ENCODE measurements at regions not wholly inside any gene's neighbourhood (a gene's known extent, or its start where the extent isn't known, plus 50 kb on each side); places are given as distances from the start of the nearest gene placed in this dataset.

GRCh38 chr1:14521622-14522021 is 76.9 kb upstream of the KAZN start:
- H3K4me3 Mint-ChIP-seq: no peak overlapping the region
- no peaks in the 10 kb centered on the region for H3K36me3 Mint-ChIP-seq (ENCODE audit: insufficient read depth)
- peaks cover 32% of the 10 kb centered on the region for H3K27me3 Mint-ChIP-seq
- no peaks in the 10 kb centered on the region for H3K9me3 Mint-ChIP-seq
- ATAC-seq (replicated peaks; ENCODE audit: extremely low read depth, poor library complexity, severe bottlenecking): no peak
- H3K27ac Mint-ChIP-seq (ENCODE audit: low read depth): no peak overlapping the region
- no peak for DNase-seq (ENCODE audit: low spot score in 2 of 2)
- no peaks in the 10 kb centered on the region for H3K4me1 Mint-ChIP-seq

DNA sequence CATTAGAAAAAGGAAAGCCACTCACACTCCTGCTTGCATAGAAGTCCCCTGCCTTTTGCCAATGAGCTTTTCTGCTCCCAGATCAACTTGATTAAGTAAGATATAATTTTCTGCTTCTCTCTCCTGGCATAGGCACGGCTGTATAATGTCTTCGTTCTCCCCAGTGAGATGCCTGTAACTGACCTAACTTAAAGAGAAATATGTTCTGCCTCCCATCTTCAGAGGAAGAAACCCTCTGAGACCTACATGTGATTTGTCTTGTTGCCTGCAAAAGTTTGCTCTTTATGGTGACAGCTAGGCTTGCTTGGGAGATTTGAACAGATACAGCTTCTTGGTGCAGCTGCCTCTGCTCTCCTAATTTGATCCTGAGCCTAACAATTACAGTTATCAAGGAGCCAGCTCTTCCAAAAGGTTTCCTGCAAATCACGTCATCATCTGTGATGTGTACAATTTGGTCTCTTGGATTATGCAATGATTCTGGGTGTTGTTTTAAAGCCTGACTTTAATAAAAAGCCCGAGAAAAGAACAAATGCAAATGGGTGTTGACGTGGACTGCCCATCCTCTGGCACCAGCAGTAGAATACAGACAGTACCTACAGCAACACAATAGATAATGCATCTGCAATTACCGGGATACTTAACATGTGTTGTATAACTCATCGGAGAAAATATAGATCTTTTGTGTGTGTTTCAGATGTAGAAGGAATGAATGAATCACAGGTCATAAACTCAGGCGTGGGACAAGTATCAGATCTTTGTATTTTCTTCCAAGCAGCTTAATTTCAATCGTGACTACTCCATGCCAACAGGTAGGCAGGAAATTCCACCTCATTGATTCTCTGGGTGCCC is 76.2 kb upstream of the KAZN start:
- DNase-seq (ENCODE audit: low spot score in 2 of 2) (no peak), ATAC-seq (replicated peaks; ENCODE audit: extremely low read depth, poor library complexity, severe bottlenecking) (no peak)
- Mint-ChIP-seq H3K9me3 (no peaks in the 10 kb centered on the region), H3K4me1 (no peaks in the 10 kb centered on the region), H3K27me3 (peaks cover 32% of the 10 kb centered on the region), H3K27ac (ENCODE audit: low read depth) (no peak overlapping the region), H3K36me3 (ENCODE audit: insufficient read depth) (no peaks in the 10 kb centered on the region), H3K4me3 (no peak overlapping the region)

- DNase-seq (ENCODE audit: low spot score in 2 of 2) (no peak), ATAC-seq (replicated peaks; ENCODE audit: extremely low read depth, poor library complexity, severe bottlenecking) (no peak)
- H3K4me1 Mint-ChIP-seq: no peaks in the 10 kb centered on the region
- no peak overlapping the region for H3K4me3 Mint-ChIP-seq
- no peak overlapping the region for H3K27ac Mint-ChIP-seq (ENCODE audit: low read depth)
- H3K9me3 Mint-ChIP-seq: no peaks in the 10 kb centered on the region
- H3K36me3 Mint-ChIP-seq (ENCODE audit: insufficient read depth): no peaks in the 10 kb centered on the region
- H3K27me3 Mint-ChIP-seq: peaks cover 32% of the 10 kb centered on the region
These were observed 75.6 kb upstream of the KAZN start for GRCh38 chr1:14522926-14523241.

DNA sequence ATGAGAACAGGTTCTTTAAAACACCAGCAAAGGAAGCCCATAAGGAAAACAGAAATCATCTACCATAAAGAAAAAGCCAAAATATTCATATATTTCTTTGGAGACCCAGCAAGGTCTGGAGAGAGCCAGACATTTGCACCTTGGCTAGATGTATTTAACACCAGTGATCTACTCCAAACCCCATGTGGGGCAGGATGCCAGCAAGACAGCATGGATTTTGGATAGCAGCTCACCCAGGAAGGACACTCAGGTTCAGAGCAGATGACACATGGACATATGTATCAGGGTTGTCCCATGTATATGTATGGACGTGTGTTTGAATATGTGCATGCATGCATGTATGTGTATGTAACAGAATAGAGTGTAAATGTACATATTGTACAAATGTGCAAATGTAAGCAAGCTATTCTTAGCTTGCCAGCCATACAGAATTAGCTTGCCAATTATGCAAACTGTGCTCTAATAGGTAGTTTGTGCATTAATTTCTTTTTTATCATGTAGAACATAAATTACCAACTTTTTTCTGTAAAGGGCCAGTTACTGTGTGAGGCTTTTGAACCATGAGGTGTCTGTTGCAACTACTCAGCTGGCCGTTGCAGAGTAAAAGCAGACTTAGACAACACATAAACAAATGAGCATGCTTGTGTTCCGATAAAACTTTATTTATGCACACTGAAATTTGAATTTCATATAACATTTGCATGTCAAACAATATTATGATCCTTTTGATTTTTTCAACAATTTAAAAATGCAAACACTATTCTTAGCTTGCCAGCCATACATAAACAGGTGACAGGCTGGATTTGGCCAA is 73.5 kb upstream of the KAZN start:
- no peak for DNase-seq (ENCODE audit: low spot score in 2 of 2)
- ATAC-seq (replicated peaks; ENCODE audit: extremely low read depth, poor library complexity, severe bottlenecking): no peak
- Mint-ChIP-seq H3K4me1 (no peaks in the 10 kb centered on the region), H3K27ac (ENCODE audit: low read depth) (no peak overlapping the region), H3K27me3 (peaks cover 25% of the 10 kb centered on the region), H3K4me3 (no peak overlapping the region), H3K9me3 (peaks cover 5% of the 10 kb centered on the region), H3K36me3 (ENCODE audit: insufficient read depth) (no peaks in the 10 kb centered on the region)

DNA sequence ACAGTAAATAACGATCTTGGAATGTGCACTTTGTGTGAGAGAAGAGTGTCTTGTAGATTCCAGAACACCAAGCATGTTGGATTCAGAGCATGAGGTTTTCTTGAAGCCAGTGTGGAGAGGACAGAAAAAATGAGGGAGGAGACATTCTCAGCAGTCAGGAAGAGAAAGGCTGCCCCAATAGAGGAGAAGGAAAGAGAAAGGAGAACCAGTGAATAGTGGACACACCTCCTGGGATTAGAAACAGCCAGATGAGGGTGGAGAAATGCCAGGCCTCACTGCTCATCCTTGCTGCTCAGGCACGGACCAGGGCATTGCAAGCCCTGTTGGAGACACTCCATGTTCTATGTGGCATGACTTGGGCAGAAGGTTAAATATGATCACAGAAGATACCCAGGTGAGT is 69.0 kb upstream of the KAZN start:
- Mint-ChIP-seq H3K4me3 (no peak overlapping the region), H3K27me3 (peaks cover 2% of the 10 kb centered on the region), H3K4me1 (no peaks in the 10 kb centered on the region), H3K36me3 (ENCODE audit: insufficient read depth) (no peaks in the 10 kb centered on the region), H3K27ac (ENCODE audit: low read depth) (no peak overlapping the region), H3K9me3 (peaks cover 5% of the 10 kb centered on the region)
- DNase-seq (ENCODE audit: low spot score in 2 of 2) (no peak), ATAC-seq (replicated peaks; ENCODE audit: extremely low read depth, poor library complexity, severe bottlenecking) (no peak)

GRCh38 chr1:14531519-14531918 is 67.0 kb upstream of the KAZN start:
- Mint-ChIP-seq H3K36me3 (ENCODE audit: insufficient read depth) (no peaks in the 10 kb centered on the region), H3K9me3 (peaks cover 5% of the 10 kb centered on the region), H3K4me1 (no peaks in the 10 kb centered on the region), H3K27me3 (peaks cover 12% of the 10 kb centered on the region), H3K27ac (ENCODE audit: low read depth) (no peak overlapping the region), H3K4me3 (no peak overlapping the region)
- DNase-seq (ENCODE audit: low spot score in 2 of 2) (no peak), ATAC-seq (replicated peaks; ENCODE audit: extremely low read depth, poor library complexity, severe bottlenecking) (no peak)

DNA sequence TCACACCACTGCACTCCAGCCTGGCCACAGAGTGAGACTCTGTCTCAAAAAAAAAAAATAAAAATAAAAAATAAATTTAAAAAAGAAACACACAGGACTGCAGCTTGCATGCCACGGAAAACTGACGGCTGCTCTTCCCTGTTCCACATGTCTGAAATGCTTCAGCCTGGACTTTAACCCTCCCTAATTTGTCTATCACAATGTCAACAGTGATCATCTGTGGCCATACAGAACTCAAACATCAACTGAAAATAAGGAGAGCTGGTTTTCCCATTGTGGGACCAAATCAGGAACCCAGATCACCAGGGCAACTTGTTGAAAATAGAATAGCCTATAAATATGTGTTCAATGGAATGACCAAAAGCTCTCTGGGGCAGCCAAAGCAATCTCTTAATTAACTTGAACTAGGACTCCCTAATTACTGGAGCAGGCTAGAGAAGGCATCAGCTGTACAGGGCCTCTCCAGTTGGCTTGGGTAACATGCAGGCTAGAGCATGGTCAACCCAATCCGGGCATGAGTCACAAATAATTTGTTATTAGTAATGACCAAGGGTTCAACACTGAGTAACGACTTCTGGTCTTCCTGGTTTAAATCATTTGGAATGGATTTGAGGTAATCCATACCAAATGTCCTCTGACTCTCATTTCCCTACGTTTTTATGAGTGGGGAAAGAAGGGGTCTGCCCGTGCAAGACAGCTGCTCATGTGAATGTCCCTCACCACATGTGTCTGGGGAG is 62.7 kb upstream of the KAZN start:
- H3K27ac Mint-ChIP-seq (ENCODE audit: low read depth): no peak overlapping the region
- H3K9me3 Mint-ChIP-seq: no peaks in the 10 kb centered on the region
- DNase-seq (ENCODE audit: low spot score in 2 of 2) (no peak), ATAC-seq (replicated peaks; ENCODE audit: extremely low read depth, poor library complexity, severe bottlenecking) (no peak)
- peaks cover 12% of the 10 kb centered on the region for H3K27me3 Mint-ChIP-seq
- H3K4me1 Mint-ChIP-seq: no peaks in the 10 kb centered on the region
- H3K36me3 Mint-ChIP-seq (ENCODE audit: insufficient read depth): no peaks in the 10 kb centered on the region
- no peak overlapping the region for H3K4me3 Mint-ChIP-seq

- Mint-ChIP-seq H3K27me3 (peaks cover 12% of the 10 kb centered on the region), H3K4me1 (no peaks in the 10 kb centered on the region), H3K36me3 (ENCODE audit: insufficient read depth) (no peaks in the 10 kb centered on the region), H3K27ac (ENCODE audit: low read depth) (no peak overlapping the region), H3K4me3 (no peak overlapping the region), H3K9me3 (no peaks in the 10 kb centered on the region)
- DNase-seq (ENCODE audit: low spot score in 2 of 2) (no peak), ATAC-seq (replicated peaks; ENCODE audit: extremely low read depth, poor library complexity, severe bottlenecking) (no peak)
These were observed 60.1 kb upstream of the KAZN start for GRCh38 chr1:14538335-14538734.

DNA sequence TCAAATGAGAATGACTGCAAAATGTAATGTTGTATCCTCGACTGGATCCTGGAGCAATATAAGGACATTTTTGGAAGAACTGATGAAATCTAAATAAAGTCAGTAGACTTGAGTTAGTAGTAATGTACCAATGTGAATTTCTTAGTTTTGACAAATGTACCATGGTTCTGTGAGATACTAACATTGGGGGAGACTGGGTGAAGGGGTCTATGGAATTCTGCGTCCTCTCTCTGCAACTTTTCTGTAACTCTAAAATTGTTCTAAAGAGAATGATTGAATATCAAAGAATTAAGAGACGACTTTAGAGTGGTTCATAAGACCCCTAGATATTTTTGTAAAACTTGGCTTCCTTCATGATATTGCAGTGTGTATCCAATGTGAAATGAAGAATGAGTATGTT is 59.2 kb upstream of the KAZN start:
- DNase-seq (ENCODE audit: low spot score in 2 of 2) (no peak), ATAC-seq (replicated peaks; ENCODE audit: extremely low read depth, poor library complexity, severe bottlenecking) (no peak)
- Mint-ChIP-seq H3K36me3 (ENCODE audit: insufficient read depth) (no peaks in the 10 kb centered on the region), H3K9me3 (no peaks in the 10 kb centered on the region), H3K4me1 (no peaks in the 10 kb centered on the region), H3K27ac (ENCODE audit: low read depth) (no peak overlapping the region), H3K27me3 (peaks cover 11% of the 10 kb centered on the region), H3K4me3 (no peak overlapping the region)

DNA sequence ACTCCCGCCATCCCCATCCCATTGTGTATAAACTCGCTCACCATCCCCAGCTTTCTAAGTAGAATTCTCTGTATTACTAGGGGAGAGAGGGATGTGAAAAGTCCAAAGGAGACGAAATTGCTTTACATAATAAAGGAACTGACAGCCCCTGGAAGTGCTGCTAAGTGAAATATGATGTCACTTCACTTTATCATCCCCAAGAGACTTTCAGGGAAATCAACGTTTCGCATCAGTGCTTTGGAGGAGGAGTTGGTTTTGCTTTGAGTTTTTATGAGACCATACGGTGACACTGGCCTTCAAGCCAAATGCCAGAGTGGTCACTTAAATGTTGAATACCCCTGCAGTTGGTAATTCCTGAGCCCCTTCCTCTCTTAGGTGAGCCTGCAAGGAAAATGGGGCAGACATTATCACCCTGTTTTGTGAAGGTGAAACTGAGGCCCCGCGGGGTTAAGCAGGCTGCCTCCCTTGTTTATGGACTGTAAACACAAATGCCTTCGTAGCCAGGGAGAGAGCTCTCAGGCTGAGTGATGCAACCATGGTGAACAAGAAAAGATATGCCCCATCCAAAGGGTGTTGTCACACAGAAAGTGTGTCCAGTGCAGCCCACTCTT is 58.4 kb upstream of the KAZN start:
- peaks cover 9% of the 10 kb centered on the region for H3K27me3 Mint-ChIP-seq
- H3K9me3 Mint-ChIP-seq: no peaks in the 10 kb centered on the region
- DNase-seq (ENCODE audit: low spot score in 2 of 2) (no peak), ATAC-seq (replicated peaks; ENCODE audit: extremely low read depth, poor library complexity, severe bottlenecking) (no peak)
- no peaks in the 10 kb centered on the region for H3K36me3 Mint-ChIP-seq (ENCODE audit: insufficient read depth)
- H3K4me1 Mint-ChIP-seq: no peaks in the 10 kb centered on the region
- no peak overlapping the region for H3K4me3 Mint-ChIP-seq
- no peak overlapping the region for H3K27ac Mint-ChIP-seq (ENCODE audit: low read depth)

- DNase-seq (ENCODE audit: low spot score in 2 of 2) (no peak), ATAC-seq (replicated peaks; ENCODE audit: extremely low read depth, poor library complexity, severe bottlenecking) (no peak)
- Mint-ChIP-seq H3K4me1 (no peaks in the 10 kb centered on the region), H3K36me3 (ENCODE audit: insufficient read depth) (no peaks in the 10 kb centered on the region), H3K9me3 (no peaks in the 10 kb centered on the region), H3K27me3 (peaks cover 18% of the 10 kb centered on the region), H3K4me3 (no peak overlapping the region), H3K27ac (ENCODE audit: low read depth) (no peak overlapping the region)
These were observed 57.1 kb upstream of the KAZN start for GRCh38 chr1:14541348-14541747.

DNA sequence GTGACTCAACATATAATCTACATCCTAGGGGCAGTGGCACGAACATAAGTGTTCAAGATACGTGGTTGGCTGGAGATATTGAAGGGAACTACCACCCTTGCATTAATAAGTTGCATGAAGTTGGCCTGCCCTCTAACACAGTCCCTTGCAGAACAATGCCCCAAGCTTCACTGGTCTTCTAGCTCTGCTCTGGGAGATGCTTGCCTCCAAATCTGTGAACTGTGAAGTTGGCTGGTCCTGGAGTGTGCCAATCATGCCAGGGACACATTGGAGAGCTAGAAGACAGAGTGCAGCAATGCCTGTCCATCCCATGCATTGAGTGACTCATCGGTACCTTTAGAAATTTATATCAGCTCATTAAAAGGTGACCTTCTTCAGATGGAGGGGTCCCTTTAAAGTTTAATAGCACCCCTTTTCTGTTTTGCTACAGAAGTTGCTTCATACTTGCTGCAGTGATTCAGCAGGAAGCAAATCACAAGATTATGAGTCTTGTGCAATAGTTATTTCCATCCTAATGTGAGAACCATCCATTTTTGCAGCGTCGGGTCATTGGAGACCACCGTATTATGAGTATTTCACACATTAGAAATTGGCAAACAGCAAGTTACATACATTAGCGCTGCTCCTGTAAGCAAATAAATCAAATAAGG is 55.2 kb upstream of the KAZN start:
- peaks cover 25% of the 10 kb centered on the region for H3K27me3 Mint-ChIP-seq
- H3K9me3 Mint-ChIP-seq: no peaks in the 10 kb centered on the region
- H3K27ac Mint-ChIP-seq (ENCODE audit: low read depth): no peak overlapping the region
- no peak overlapping the region for H3K4me3 Mint-ChIP-seq
- no peak for DNase-seq (ENCODE audit: low spot score in 2 of 2)
- H3K36me3 Mint-ChIP-seq (ENCODE audit: insufficient read depth): no peaks in the 10 kb centered on the region
- ATAC-seq (replicated peaks; ENCODE audit: extremely low read depth, poor library complexity, severe bottlenecking): no peak
- H3K4me1 Mint-ChIP-seq: no peaks in the 10 kb centered on the region

Measured in central memory CD8-positive, alpha-beta T cell (primary cell).